ENCODE measurements at regions not wholly inside any gene's neighbourhood (a gene's known extent, or its start where the extent isn't known, plus 50 kb on each side); places are given as distances from the start of the nearest gene placed in this dataset.

DNA sequence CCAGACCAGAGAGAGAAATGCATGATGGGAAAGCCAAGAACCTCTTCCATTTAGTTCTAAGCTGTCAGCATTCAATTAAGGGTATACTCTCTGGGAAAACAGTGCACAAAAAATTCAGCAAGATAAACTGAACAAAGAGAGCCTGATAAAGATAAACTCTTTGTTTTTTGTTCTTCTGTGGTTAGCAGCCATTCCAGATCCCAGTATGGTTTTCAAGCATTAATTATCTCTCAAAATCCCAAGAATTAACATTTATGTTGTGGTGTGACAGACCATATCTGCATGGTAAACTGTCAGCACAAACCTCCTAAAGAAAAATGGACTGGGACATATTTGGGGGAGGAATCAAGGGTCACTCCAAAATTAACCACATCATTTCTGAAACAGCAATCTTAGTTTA is 124.0 kb upstream of the LRRN1 start:
- Histone ChIP-seq H2BK120ac (replicated peaks; ENCODE audit: low read depth, low read length) (no peak overlapping the region), H2AFZ (ENCODE audit: low read length) (no peak overlapping the region), H3K4me3 (ENCODE audit: extremely low read depth in 1 of 4, insufficient read depth in 2 of 4, low read depth in 3 of 4, low read length in 4 of 4) (no peak overlapping the region), H3K27ac (ENCODE audit: low read depth, low read length) (no peak overlapping the region), H3K36me3 (ENCODE audit: control insufficient read depth in 2 of 4, insufficient read depth in 4 of 4, low read length in 3 of 4) (no peaks in the 10 kb centered on the region), H3K79me1 (ENCODE audit: low read depth, low read length) (no peaks in the 10 kb centered on the region), H3K56ac (replicated peaks; ENCODE audit: insufficient read length, low read depth, low read length) (no peak overlapping the region), H3K4ac (replicated peaks; ENCODE audit: insufficient read length, low read depth, low read length) (no peak overlapping the region), H2BK20ac (ENCODE audit: low read length) (no peak overlapping the region), H2BK15ac (ENCODE audit: low read length) (no peak overlapping the region), H3K4me1 (replicated peaks in 1 of 4; ENCODE audit: control insufficient read depth in 3 of 4, insufficient read depth in 4 of 4, low read length in 3 of 4) (no peaks in the 10 kb centered on the region), H3K14ac (ENCODE audit: insufficient read length) (no peak overlapping the region), H3K23ac (ENCODE audit: insufficient read length) (no peak overlapping the region), H3K79me2 (ENCODE audit: control insufficient read depth in 1 of 2, insufficient read depth in 2 of 2, low read length in 2 of 2) (no peaks in the 10 kb centered on the region), H3K23me2 (ENCODE audit: low read depth, low read length) (no peaks in the 10 kb centered on the region), H4K8ac (ENCODE audit: extremely low read depth, insufficient read depth, low read length) (no peak overlapping the region), H3K9me3 (ENCODE audit: insufficient read depth in 2 of 2, low read depth in 1 of 2, low read length in 1 of 2) (no peaks in the 10 kb centered on the region), H4K91ac (replicated peaks; ENCODE audit: insufficient read length, low read length) (no peak overlapping the region), H3K18ac (ENCODE audit: extremely low read depth, low read length) (no peak overlapping the region), H3K27me3 (replicated peaks in 1 of 4; ENCODE audit: control insufficient read depth in 3 of 4, extremely low read depth in 1 of 4, insufficient read depth in 3 of 4, low read length in 3 of 4) (no peaks in the 10 kb centered on the region), H2BK12ac (ENCODE audit: low read depth, low read length) (no peak overlapping the region), H3K4me2 (ENCODE audit: insufficient read depth in 1 of 2, low read depth in 2 of 2, low read length in 2 of 2) (no peak overlapping the region), H3K9ac (replicated peaks in 1 of 4; ENCODE audit: extremely low read depth in 1 of 4, low read depth in 3 of 4, low read length in 3 of 4) (no peak overlapping the region), H2BK5ac (ENCODE audit: low read depth, low read length) (no peak overlapping the region), H4K5ac (ENCODE audit: insufficient read length, low read depth, low read length) (no peak overlapping the region), H2AK5ac (ENCODE audit: low read depth, low read length) (no peak overlapping the region), H4K20me1 (replicated peaks in 1 of 2; ENCODE audit: control insufficient read depth in 1 of 2, insufficient read depth in 2 of 2, low read length in 2 of 2) (no peaks in the 10 kb centered on the region)
- CTCF ChIA-PET (ENCODE audit: partially characterized antibody): interaction anchor here (1.7 kb wide), 1 partner anchor 12 kb away, joined by 3 read pairs; no protein-coding TSS in a partner anchor
- DNase-seq (ENCODE audit: low read depth in 1 of 2, low spot score in 2 of 2): no peak
- TF ChIP-seq RBBP5 (IDR thresholded peaks at IDR 0.05; ENCODE audit: borderline replicate concordance, low read depth, low read length) (no peak), CTCF (IDR thresholded peaks at IDR 0.05; ENCODE audit: control extremely low read depth in 1 of 3, insufficient read depth in 1 of 3, low read depth in 1 of 3, low read length in 3 of 3) (no peak), EZH2 (IDR thresholded peaks at IDR 0.05; ENCODE audit: low read depth, low read length, severe bottlenecking) (no peak), RFX5 (IDR thresholded peaks at IDR 0.05; ENCODE audit: borderline replicate concordance, low read depth, low read length) (no peak), SP1 (IDR thresholded peaks at IDR 0.05; ENCODE audit: low read depth, low read length) (no peak), CEBPB (IDR thresholded peaks at IDR 0.05; ENCODE audit: low read depth, low read length) (no peak), CREB1 (IDR thresholded peaks at IDR 0.05) (no peak), SIN3A (conservative IDR thresholded peaks at IDR 0.05 in 1 of 2, IDR thresholded peaks at IDR 0.05 in 1 of 2; ENCODE audit: low read depth in 1 of 2, low read length in 2 of 2) (no peak), TEAD4 (IDR thresholded peaks at IDR 0.05; ENCODE audit: low read depth, low read length) (no peak), PHF8 (conservative IDR thresholded peaks at IDR 0.05; ENCODE audit: low read depth, low read length) (no peak), BCL11A (IDR thresholded peaks at IDR 0.05; ENCODE audit: low read depth in 2 of 2, low read length in 2 of 2) (no peak)
- POLR2A ChIA-PET (ENCODE audit: partially characterized antibody): interaction anchor here (1.2 kb wide), 1 partner anchor 140 kb away, joined by 3 read pairs; no protein-coding TSS in a partner anchor
- FAIRE-seq: no peak

All from H1 (cell line).